ENCODE measurements at regions not wholly inside any gene's neighbourhood (a gene's known extent, or its start where the extent isn't known, plus 50 kb on each side); places are given as distances from the start of the nearest gene placed in this dataset.
"Not testable (repeated sequence)": the region's sequence is repeated elsewhere in the genome, so short reads cannot be mapped to it uniquely, and the experiment has no call there.

GRCh38 chr1:166305371-166305770 lies 138.6 kb upstream of the FAM78B start:
- no peak for DNase-seq (ENCODE audit: low read depth)

DNA sequence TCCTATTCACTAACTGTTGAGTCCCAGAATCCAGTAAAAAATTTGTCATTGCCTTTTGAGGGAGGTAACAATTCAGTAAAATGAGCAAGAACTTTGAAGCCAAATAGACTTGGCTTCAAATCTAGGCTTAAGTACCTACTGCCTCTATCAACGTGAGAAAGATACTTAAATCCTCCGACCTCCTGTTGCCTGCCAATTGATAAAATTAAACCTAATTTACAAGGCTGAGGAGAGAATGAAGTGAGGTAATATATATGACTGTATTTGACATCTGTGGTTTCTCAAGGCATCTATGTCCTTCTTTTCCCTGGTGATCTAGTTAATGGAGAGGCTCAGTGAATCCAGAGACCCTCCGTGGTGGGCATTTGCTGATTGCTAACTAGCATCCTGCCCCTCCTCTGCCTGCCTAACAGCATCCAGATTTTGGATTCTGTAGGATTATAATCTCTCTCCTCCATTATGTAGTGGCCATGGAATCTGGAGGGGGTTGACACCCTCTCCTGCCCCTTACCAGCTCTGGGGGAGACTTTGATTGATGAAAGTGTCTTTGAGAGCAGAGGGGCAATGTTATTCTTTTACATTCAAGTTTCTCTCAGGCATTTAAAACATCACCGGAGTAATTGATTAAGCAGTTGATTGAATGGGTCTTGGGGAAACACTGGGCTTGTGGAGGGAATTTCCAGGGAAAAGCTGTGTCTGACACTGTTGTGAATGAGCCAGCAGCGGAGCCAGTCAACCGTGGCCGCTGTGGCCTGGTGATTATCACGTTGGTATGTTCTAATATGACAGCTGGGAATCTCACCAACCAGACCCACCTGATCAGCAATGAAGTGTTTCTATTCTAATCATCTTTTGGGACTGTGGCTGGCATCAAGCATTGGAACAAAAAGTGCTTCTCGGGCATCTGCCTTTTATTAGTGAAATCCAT lies 140.7 kb upstream of the FAM78B start:
- no peak for DNase-seq (ENCODE audit: low read depth)

DNA sequence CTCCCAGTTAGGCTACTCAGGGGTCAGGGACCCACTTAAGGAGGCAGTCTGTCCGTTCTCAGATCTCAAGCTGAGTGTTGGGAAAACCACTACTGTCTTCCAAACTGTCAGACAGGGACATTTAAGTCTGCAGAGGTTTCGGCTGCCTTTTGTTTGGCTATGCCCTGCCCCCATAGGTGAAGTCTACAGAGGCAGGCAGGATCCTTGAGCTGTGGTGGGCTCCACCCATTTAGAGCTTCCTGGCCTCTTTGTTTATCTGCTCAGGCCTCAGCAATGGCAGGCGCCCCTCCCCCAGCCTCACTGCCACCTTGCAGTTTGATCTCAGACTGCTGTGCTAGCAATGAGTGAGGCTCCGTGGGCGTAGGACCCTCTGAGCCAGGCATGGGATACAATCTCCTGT lies 149.5 kb upstream of the FAM78B start:
- DNase-seq (ENCODE audit: low read depth), result not testable (repeated sequence)

- no peak for DNase-seq (ENCODE audit: low read depth)
Measured at GRCh38 chr1:166322470-166322869, 155.7 kb upstream of the FAM78B start.

DNA sequence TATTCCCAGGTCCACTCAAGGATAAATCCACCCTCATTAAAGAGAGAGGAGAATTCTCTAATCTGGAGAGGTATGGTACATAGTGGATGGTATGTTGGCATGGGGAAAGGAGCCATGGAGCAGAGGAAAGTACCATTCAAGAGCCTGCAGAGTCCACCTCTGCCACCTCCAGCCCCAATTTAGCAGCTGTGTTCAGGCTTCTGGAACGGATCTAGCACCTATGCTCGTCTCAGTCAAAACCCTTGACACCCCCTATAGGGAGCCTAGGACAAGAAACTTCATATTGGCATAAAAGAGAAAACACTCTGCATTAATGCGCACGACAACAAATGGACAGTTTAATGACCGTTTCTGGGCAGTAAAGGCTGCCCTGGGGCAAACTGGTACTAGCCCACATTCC lies 161.1 kb upstream of the FAM78B start:
- no peak for DNase-seq (ENCODE audit: low read depth)

DNA sequence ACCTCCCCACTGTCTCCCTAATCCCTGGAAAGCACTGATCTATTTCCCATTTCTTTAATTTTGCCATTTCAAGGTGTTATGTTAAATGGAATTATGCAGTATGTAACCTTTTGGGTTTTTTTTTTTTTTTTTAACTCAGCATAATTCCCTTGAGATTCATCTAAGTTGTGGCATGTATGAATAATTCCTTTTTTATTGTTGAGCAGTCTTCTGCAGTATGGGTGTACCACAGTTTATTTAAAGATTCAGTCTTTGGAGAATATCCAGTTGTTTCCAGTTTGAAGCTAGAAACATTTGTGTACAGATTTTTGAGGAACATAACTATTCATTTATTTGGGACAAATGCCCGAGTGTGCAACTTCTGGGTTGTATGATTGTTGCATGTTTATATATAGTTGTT lies 162.2 kb upstream of the FAM78B start:
- DNase-seq (ENCODE audit: low read depth), result no peak

DNA sequence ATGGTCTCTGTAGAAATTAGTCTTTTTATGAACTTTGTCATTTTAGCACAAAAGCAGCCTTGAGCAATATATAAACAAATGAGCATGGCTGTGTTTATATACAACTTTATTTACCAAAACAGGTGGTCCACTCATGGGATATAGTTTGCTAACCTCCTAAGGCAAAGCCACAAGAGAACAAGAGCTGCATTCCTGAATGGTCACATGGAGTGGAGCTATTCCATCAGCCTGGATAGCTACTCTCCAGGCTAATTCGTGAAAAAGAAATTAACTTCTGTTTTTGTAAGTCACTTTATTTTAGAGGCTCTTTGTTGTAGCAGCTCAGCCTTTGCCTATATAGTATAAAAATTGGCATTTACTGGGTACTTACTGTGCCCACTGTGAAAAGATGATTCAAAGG lies 163.3 kb upstream of the FAM78B start:
- DNase-seq (ENCODE audit: low read depth), result no peak

GRCh38 chr1:166338105-166338504 lies 171.3 kb upstream of the FAM78B start:
- no peak for DNase-seq (ENCODE audit: low read depth)

- DNase-seq (ENCODE audit: low read depth), result no peak
Measured at GRCh38 chr1:166340709-166341108, 173.9 kb upstream of the FAM78B start.

- no peak for DNase-seq (ENCODE audit: low read depth)
Measured at GRCh38 chr1:166343276-166343675, 176.5 kb upstream of the FAM78B start.

DNA sequence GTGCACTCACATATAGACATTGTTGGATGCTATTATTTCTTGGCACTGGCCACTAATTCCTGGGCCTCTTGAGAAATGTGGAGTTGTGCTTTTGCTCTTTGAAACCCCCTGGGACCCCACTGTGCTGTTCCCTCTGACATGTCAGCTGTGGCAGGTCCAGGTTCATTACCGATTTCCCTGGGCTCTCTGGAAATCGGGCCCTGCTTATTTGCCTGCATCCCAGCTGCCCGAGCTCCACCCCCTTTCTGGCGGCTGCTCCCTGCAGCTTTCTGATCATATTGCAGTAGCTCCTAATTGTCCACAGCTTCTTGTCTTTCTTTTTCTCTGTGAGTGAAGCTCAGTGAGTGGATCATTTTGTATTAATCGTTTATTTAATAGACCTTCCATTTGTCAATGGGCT lies 183.7 kb upstream of the FAM78B start:
- no peak for DNase-seq (ENCODE audit: low read depth)

- DNase-seq (ENCODE audit: low read depth), result no peak
Measured at GRCh38 chr1:166351676-166352075, 184.9 kb upstream of the FAM78B start.

DNA sequence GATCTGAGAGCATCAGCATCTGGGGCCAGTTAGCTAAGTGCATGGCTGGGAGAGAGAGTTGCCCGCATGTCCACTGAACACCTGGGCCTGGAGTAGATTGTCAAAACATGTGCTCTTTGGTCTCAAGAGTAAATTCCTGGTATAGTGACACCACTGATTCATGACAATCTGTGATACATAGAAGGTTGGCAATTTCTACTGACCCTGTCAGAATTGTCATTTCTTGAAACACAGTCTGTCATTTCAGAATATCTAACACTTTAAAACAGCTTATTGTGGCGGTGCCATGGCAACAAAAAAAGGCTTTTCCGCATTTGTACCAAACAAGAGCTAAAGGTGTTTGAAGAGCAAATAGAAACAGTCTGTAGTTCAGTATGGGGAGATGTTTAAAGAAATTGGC lies 186.4 kb upstream of the FAM78B start:
- DNase-seq (ENCODE audit: low read depth), result no peak

DNA sequence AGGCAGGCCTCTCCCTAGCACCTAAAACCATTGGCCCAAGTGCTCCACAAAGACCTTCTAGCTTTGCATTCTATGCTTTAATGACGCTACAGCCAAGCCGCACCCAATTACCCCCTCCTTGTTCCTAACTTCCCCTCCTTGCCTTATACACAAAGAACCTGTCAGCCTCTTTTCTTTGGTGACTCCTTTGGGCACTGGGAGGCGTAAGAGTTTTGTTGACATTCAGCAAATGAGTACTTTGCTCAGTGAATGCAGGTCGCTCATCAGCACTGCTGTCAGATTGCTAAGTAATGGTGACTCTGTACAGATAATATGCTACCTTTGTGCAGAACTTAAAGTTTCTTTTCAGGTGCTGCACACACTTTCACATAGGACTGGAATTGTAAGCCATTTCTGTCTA lies 187.6 kb upstream of the FAM78B start:
- DNase-seq (ENCODE audit: low read depth), result no peak

DNA sequence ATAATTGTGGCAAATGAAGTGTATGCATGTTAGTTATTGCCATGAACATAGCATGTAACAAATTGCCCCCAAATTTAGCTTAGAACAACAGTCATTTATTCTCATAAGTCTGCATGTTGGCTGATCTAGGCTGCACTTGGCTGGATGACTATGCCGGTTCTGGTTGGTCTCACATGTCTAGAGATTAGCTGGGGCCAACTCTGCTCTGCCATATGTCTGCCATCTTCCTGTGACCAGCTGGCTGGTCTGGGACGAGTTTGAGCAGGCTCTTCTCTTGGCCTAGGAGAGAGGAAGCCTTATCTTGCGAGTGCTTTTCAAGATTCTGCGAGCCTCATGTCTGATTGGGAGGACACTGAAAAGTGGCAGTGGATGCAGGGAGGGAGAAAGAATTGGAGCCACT lies 198.3 kb upstream of the FAM78B start:
- no peak for DNase-seq (ENCODE audit: low read depth)

DNA sequence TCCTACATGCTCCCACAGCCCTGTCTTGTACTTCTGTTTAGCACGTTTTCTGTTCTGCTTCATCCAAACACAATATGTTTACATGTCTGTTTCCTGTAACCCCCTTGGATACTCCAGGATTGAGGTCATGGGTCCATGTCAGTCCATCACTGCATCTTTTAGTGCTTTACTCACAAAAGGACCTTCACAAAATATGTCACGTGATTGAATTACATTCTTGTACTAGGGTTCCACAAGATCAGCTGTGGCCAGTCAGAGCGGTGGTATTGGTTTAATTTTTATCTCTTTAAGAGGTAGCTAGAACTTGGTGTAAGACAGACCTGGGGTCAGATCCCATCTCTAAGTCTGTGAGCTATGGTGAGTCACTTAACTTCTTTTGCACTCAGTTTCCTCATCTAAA lies 201.2 kb upstream of the FAM78B start:
- DNase-seq (ENCODE audit: low read depth), result no peak

DNA sequence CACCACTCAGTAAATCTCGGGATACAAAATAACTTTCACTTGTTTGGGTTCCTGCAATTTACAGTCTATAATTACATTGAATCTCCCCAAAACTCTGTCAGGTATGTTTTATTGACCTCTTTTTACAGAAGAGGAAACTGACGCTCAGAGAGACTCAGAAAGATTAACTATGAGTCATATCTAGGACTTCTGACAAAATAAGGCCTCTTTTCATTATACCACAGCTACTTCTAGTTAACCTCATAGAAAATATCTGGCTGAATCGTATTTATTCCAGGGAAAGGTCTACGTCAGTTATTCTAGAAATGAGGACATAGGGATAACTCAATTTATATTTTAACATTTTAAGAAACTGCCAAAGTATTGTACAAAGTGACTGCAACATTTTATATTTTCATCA lies 211.1 kb upstream of the FAM78B start:
- DNase-seq (ENCODE audit: low read depth), result no peak

DNA sequence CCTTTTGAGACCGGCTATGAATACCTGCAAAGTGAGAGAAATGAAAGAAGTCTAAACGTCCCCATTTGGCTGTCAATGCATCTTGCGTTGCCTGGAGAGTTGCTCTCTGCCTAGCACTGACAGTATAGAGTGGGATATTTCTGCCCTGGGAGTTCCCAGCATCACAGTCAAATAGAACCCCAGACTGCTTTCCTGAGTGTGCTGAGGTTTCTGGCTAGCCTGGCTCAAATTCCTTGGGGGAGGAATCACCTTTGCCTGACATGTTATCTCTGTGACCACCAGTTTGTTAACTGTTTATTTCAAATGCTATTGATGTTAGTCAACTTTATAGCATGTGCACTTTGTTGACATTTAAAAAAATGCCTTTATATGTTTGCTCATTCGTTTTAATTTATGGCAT lies 212.0 kb upstream of the FAM78B start:
- DNase-seq (ENCODE audit: low read depth), result no peak

- no peak for DNase-seq (ENCODE audit: low read depth)
Measured at GRCh38 chr1:166379447-166379846, 212.6 kb upstream of the FAM78B start.

- DNase-seq (ENCODE audit: low read depth), result no peak
Measured at GRCh38 chr1:166383137-166383536, 216.3 kb upstream of the FAM78B start.

GRCh38 chr1:166383635-166384346 lies 217.0 kb upstream of the FAM78B start:
- no peak for DNase-seq (ENCODE audit: low read depth)

GRCh38 chr1:166384948-166385347 lies 218.1 kb upstream of the FAM78B start:
- DNase-seq (ENCODE audit: low read depth), result no peak

- no peak for DNase-seq (ENCODE audit: low read depth)
Measured at GRCh38 chr1:166390366-166391033, 223.7 kb upstream of the FAM78B start.

All from activated T-helper 9 cell treated with anti-CD3 and anti-CD28 coated beads, Interleukin-2, amount 50 U/mL, for 16 hours (primary cell).